Panc1 (cell line): ENCODE measurements at regions not wholly inside any gene's neighbourhood (a gene's known extent, or its start where the extent isn't known, plus 50 kb on each side); places are given as distances from the start of the nearest gene placed in this dataset.

Experiments used
- POLR2AphosphoS5 ChIP-seq: IDR thresholded peaks from 2 replicates; pipeline ENCODE4 v1.6.1; 2012; ENCODE audit warnings: mild to moderate bottlenecking, low read depth, low read length, moderate library complexity
- SIN3A ChIP-seq: IDR thresholded peaks from 2 replicates; pipeline ENCODE4 v1.6.1; 2012; ENCODE audit warnings: low read depth, mild to moderate bottlenecking, low read length, moderate library complexity, borderline replicate concordance; ENCODE audit not compliant: insufficient read depth
- TCF7L2 ChIP-seq: IDR thresholded peaks from 2 replicates; pipeline ENCODE4 v1.6.1; 2011; ENCODE audit warnings: mild to moderate bottlenecking, low read depth, low read length, inconsistent platforms
- TF ChIP-seq, protein P1 (sequence below): fragments of 450-650 bp; IDR thresholded peaks from 2 replicates; pipeline ENCODE4 v1.5.1; 2017; ENCODE audit warnings: mild to moderate bottlenecking

DNA sequence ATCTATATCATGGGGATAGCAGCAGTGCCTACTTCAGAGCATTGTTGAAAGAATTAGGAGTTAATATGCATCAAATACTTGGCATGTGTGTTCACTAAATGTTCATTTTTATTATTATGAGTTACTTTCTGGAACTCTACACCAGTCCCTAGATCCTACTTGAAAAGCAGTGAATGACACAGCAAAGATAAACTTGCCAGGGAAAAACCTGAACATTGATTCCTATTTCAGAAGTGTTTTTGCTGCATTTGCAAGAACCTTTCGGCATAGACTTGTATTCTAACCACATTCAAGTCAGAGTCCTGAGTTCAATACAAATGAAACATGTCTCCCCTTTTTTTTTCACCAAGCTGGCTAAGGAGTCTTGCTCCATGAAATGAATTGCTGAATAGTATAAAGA lies 187.4 kb upstream of the TAB2 start:
- TF ChIP-seq, protein P1, sequence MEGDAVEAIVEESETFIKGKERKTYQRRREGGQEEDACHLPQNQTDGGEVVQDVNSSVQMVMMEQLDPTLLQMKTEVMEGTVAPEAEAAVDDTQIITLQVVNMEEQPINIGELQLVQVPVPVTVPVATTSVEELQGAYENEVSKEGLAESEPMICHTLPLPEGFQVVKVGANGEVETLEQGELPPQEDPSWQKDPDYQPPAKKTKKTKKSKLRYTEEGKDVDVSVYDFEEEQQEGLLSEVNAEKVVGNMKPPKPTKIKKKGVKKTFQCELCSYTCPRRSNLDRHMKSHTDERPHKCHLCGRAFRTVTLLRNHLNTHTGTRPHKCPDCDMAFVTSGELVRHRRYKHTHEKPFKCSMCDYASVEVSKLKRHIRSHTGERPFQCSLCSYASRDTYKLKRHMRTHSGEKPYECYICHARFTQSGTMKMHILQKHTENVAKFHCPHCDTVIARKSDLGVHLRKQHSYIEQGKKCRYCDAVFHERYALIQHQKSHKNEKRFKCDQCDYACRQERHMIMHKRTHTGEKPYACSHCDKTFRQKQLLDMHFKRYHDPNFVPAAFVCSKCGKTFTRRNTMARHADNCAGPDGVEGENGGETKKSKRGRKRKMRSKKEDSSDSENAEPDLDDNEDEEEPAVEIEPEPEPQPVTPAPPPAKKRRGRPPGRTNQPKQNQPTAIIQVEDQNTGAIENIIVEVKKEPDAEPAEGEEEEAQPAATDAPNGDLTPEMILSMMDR, result no peak
- TF ChIP-seq POLR2AphosphoS5, result no peak
- TF ChIP-seq SIN3A, result no peak
- no peak for TF ChIP-seq TCF7L2
